ENCODE measurements at regions not wholly inside any gene's neighbourhood (a gene's known extent, or its start where the extent isn't known, plus 50 kb on each side); places are given as distances from the start of the nearest gene placed in this dataset.

DNA sequence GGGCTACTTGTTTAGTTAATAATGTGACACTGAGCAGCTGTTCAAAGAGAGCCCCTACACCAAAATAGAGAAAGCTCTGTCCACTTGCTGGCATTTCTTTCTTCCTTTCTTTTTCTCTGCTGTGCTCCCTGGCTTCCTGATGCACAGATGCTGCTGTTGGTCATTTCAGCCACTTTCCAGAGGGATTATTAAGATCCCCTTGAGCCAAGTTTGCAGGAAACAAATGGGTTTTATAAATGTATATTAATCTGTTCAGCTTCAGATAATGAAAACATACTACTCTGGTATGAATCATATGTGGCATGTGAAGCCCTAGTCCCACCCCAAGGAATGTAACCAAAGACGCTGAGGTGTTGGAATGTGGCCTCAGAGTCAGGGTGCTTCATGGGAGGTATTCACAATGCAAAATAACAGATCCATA lies 638.2 kb upstream of the FZD8 start:
- peak; percentile 54 for DNase-seq
- no peak overlapping the region for H4K91ac ChIP-seq (ENCODE audit: insufficient read depth, low read depth, low read length)
- H3K14ac ChIP-seq (replicated peaks; ENCODE audit: low read depth, low read length), result peak overlapping the region; percentile 38; the same call in 1 of the 2 replicates
- BruUV-seq (replicated peaks), result no TSS peak
- no peak overlapping the region for H2BK5ac ChIP-seq (ENCODE audit: low read depth, low read length, poor library complexity, severe bottlenecking)
- H3K4me1 ChIP-seq (ENCODE audit: control insufficient read depth, insufficient read depth, low read length), result peaks cover 3% of the 10 kb centered on the region; the same call in 1 of the 2 replicates
- dilution Hi-C loops (cut with HindIII; ENCODE audit: low sequenced_read_pairs, unreplicated experiment), result no loop called here
- no peaks in the 10 kb centered on the region for H3K9me1 ChIP-seq (ENCODE audit: insufficient read depth, low read length)
- H2AFZ ChIP-seq (replicated peaks; ENCODE audit: low read length, poor library complexity), result no peak overlapping the region
- H3K56ac ChIP-seq (ENCODE audit: extremely low read depth, insufficient read depth, low read length), result no peak overlapping the region; the same call in 1 of the 2 replicates
- in situ Hi-C loops (cut with MboI; ENCODE audit: low sequenced_read_pairs), result no loop called here
- ATAC-seq (ENCODE audit: low read depth), result peak; percentile 82
- TF ChIP-seq CTCF (conservative IDR thresholded peaks at IDR 0.05; ENCODE audit: low read depth, low read length) (no peak), BHLHE40 (IDR thresholded peaks at IDR 0.05; ENCODE audit: low read depth, low read length) (peak; percentile 42; the same call in 1 of the 2 replicates), MAZ (IDR thresholded peaks at IDR 0.05; ENCODE audit: borderline replicate concordance, low read depth, low read length) (peak; percentile 58; the same call in 1 of the 2 replicates)
- H3K4me2 ChIP-seq (ENCODE audit: low read depth, low read length), result no peak overlapping the region
- peak overlapping the region; percentile 50; the same call in 1 of the 2 replicates for H2BK20ac ChIP-seq (ENCODE audit: low read depth, low read length)
- H3K23ac ChIP-seq (ENCODE audit: low read depth, low read length), result 0 out of 2 replicates have a peak overlapping the region, but pooled peaks have one; percentile 32
- intact Hi-C loops (cut with micrococcal nuclease), result no loop called here
- no peak overlapping the region; the same call in 1 of the 2 replicates for H4K5ac ChIP-seq (ENCODE audit: low read depth, low read length)
- ChIA-PET CTCF (no interaction called here), POLR2A (ENCODE audit: unreplicated experiment) (interaction anchor here (0.6 kb wide), 1 partner anchor 636 kb away, joined by 3 read pairs; no protein-coding TSS in a partner anchor)
- no peaks in the 10 kb centered on the region; the same call in 1 of the 2 replicates for H3K9me3 ChIP-seq (ENCODE audit: control insufficient read depth, insufficient read depth, low read length)
- no peaks in the 10 kb centered on the region for H3K36me3 ChIP-seq (ENCODE audit: control insufficient read depth, insufficient read depth, low read length)
- H4K20me1 ChIP-seq (ENCODE audit: insufficient read depth, low read length), result no peaks in the 10 kb centered on the region
- peak overlapping the region; percentile 47; the same call in 1 of the 2 replicates for H2BK120ac ChIP-seq (ENCODE audit: low read depth, low read length)
- no peak overlapping the region; the same call in 1 of the 2 replicates for H3K18ac ChIP-seq (ENCODE audit: low read depth, low read length)
- peak overlapping the region in 1 of 2 experiments; percentile 38; a peak in 1 of 4 replicates for H4K8ac ChIP-seq (ENCODE audit: low read depth in 2 of 2, low read length in 2 of 2)
- no peak overlapping the region for H3K4ac ChIP-seq (ENCODE audit: low read depth, low read length)
- no peaks in the 10 kb centered on the region for H3K27me3 ChIP-seq (ENCODE audit: control insufficient read depth, insufficient read depth, low read length)
- WGBS, 2 experiments (ENCODE audit: extremely low coverage in 2 of 2, insufficient read length in 1 of 2), result no CpG with 5 or more reads among the region's 1 CpG
- no peaks in the 10 kb centered on the region for H3K79me1 ChIP-seq (ENCODE audit: low read depth in 1 of 2, low read length in 2 of 2)
- H2AK5ac ChIP-seq (ENCODE audit: low read depth, low read length), result no peak overlapping the region
- H3K27ac ChIP-seq (ENCODE audit: insufficient read depth, low read length), result no peak overlapping the region
- no peak overlapping the region for H2AK9ac ChIP-seq (replicated peaks; ENCODE audit: low read depth, low read length, poor library complexity)
- no peak overlapping the region for H3K4me3 ChIP-seq (ENCODE audit: insufficient read depth, low read depth, low read length)
- no peak overlapping the region for H2BK15ac ChIP-seq (ENCODE audit: low read depth, low read length)
- no peak overlapping the region for H3K9ac ChIP-seq (ENCODE audit: low read depth, low read length)

All from IMR-90 (cell line).